Amniotic stem cell (primary cell): ENCODE measurements at regions not wholly inside any gene's neighbourhood (a gene's known extent, or its start where the extent isn't known, plus 50 kb on each side); places are given as distances from the start of the nearest gene placed in this dataset.
"Not testable (repeated sequence)": the region's sequence is repeated elsewhere in the genome, so short reads cannot be mapped to it uniquely, and the experiment has no call there.

Experiments
- DNase-seq: peaks from one replicate; lab custom pipeline; 2025; lab: John Stamatoyannopoulos, UW

GRCh38 chr6:19156443-19156842 is 680.7 kb upstream of the ID4 start:
- no peak for DNase-seq

GRCh38 chr6:19157486-19157885 is 679.7 kb upstream of the ID4 start:
- no peak for DNase-seq

GRCh38 chr6:19158586-19158985 is 678.6 kb upstream of the ID4 start:
- DNase-seq = no peak

GRCh38 chr6:19159089-19159488 is 678.1 kb upstream of the ID4 start:
- DNase-seq = no peak

- DNase-seq = no peak
Measured at GRCh38 chr6:19159561-19159960, 677.6 kb upstream of the ID4 start.

- DNase-seq = no peak
Measured at GRCh38 chr6:19160081-19160730, 677.0 kb upstream of the ID4 start.

- DNase-seq = no peak
Measured at GRCh38 chr6:19167251-19167650, 669.9 kb upstream of the ID4 start.

GRCh38 chr6:19169366-19169765 is 667.8 kb upstream of the ID4 start:
- no peak for DNase-seq

GRCh38 chr6:19175023-19175422 is 662.1 kb upstream of the ID4 start:
- no peak for DNase-seq

GRCh38 chr6:19180348-19181072 is 656.7 kb upstream of the ID4 start:
- no peak for DNase-seq

GRCh38 chr6:19181211-19181610 is 656.0 kb upstream of the ID4 start:
- no peak for DNase-seq

- no peak for DNase-seq
Measured at GRCh38 chr6:19193624-19194023, 643.5 kb upstream of the ID4 start.

- no peak for DNase-seq
Measured at GRCh38 chr6:19204445-19204844, 632.7 kb upstream of the ID4 start.

GRCh38 chr6:19205076-19205475 is 632.1 kb upstream of the ID4 start:
- DNase-seq = no peak

- DNase-seq = no peak
Measured at GRCh38 chr6:19209202-19209601, 628.0 kb upstream of the ID4 start.

GRCh38 chr6:19210849-19211590 is 626.1 kb upstream of the ID4 start:
- no peak for DNase-seq

GRCh38 chr6:19214231-19214630 is 622.9 kb upstream of the ID4 start:
- no peak for DNase-seq

GRCh38 chr6:19219931-19220330 is 617.2 kb upstream of the ID4 start:
- DNase-seq = no peak

GRCh38 chr6:19231878-19232561 is 605.1 kb upstream of the ID4 start:
- DNase-seq = no peak

- no peak for DNase-seq
Measured at GRCh38 chr6:19245656-19246055, 591.5 kb upstream of the ID4 start.

- DNase-seq = not testable (repeated sequence)
Measured at GRCh38 chr6:19247181-19247580, 590.0 kb upstream of the ID4 start.

- DNase-seq = not testable (repeated sequence)
Measured at GRCh38 chr6:19256123-19256522, 581.0 kb upstream of the ID4 start.

GRCh38 chr6:19261642-19262041 is 575.5 kb upstream of the ID4 start:
- no peak for DNase-seq
